NOMO-1 treated with DMSO at 0.1 percent for 48 hours (cell line): ENCODE measurements at regions not wholly inside any gene's neighbourhood (a gene's known extent, or its start where the extent isn't known, plus 50 kb on each side); places are given as distances from the start of the nearest gene placed in this dataset.
"Not testable (repeated sequence)": the region's sequence is repeated elsewhere in the genome, so short reads cannot be mapped to it uniquely, and the experiment has no call there.

Experiments used
- DNase-seq: peaks from one replicate; lab custom pipeline; 2025; ENCODE audit not compliant: unreplicated experiment; lab: John Stamatoyannopoulos, UW

GRCh38 chr2:87533390-87534272, 214.3 kb upstream of the PLGLB2 start:
- not testable (repeated sequence) for DNase-seq

GRCh38 chr2:87534273-87534889, 213.5 kb upstream of the PLGLB2 start:
- DNase-seq: not testable (repeated sequence)

- not testable (repeated sequence) for DNase-seq
Measured at GRCh38 chr2:87536427-87536826, 211.5 kb upstream of the PLGLB2 start.

GRCh38 chr2:87537251-87537671, 210.6 kb upstream of the PLGLB2 start:
- DNase-seq: not testable (repeated sequence)

- not testable (repeated sequence) for DNase-seq
Measured at GRCh38 chr2:87538268-87538667, 209.6 kb upstream of the PLGLB2 start.

GRCh38 chr2:87539151-87539943, 208.5 kb upstream of the PLGLB2 start:
- DNase-seq: not testable (repeated sequence)

GRCh38 chr2:87540242-87540641, 207.6 kb upstream of the PLGLB2 start:
- not testable (repeated sequence) for DNase-seq

- not testable (repeated sequence) for DNase-seq
Measured at GRCh38 chr2:87542599-87543174, 205.2 kb upstream of the PLGLB2 start.

- DNase-seq: not testable (repeated sequence)
Measured at GRCh38 chr2:87543797-87544196, 204.1 kb upstream of the PLGLB2 start.

GRCh38 chr2:87547106-87547505, 200.8 kb upstream of the PLGLB2 start:
- DNase-seq: not testable (repeated sequence)

- not testable (repeated sequence) for DNase-seq
Measured at GRCh38 chr2:87547966-87548365, 199.9 kb upstream of the PLGLB2 start.

- not testable (repeated sequence) for DNase-seq
Measured at GRCh38 chr2:87548681-87549536, 199.0 kb upstream of the PLGLB2 start.

GRCh38 chr2:87549561-87550202, 198.2 kb upstream of the PLGLB2 start:
- not testable (repeated sequence) for DNase-seq

- not testable (repeated sequence) for DNase-seq
Measured at GRCh38 chr2:87554678-87555077, 193.2 kb upstream of the PLGLB2 start.

GRCh38 chr2:87555082-87555481, 192.8 kb upstream of the PLGLB2 start:
- DNase-seq: not testable (repeated sequence)

GRCh38 chr2:87559001-87559400, 188.9 kb upstream of the PLGLB2 start:
- not testable (repeated sequence) for DNase-seq

GRCh38 chr2:87559735-87560134, 188.2 kb upstream of the PLGLB2 start:
- not testable (repeated sequence) for DNase-seq

GRCh38 chr2:87565116-87565515, 182.8 kb upstream of the PLGLB2 start:
- not testable (repeated sequence) for DNase-seq

GRCh38 chr2:87566531-87566930, 181.4 kb upstream of the PLGLB2 start:
- not testable (repeated sequence) for DNase-seq
